IPS-NIHi7 (cell line): ENCODE measurements at regions not wholly inside any gene's neighbourhood (a gene's known extent, or its start where the extent isn't known, plus 50 kb on each side); places are given as distances from the start of the nearest gene placed in this dataset.
"Not testable (repeated sequence)": the region's sequence is repeated elsewhere in the genome, so short reads cannot be mapped to it uniquely, and the experiment has no call there.

ENCODE experiments used
- DNase-seq: peaks from one replicate; pipeline ENCODE4 v3.0.0; 2012; ENCODE audit warnings: mixed read lengths; ENCODE audit errors: extremely low spot score

DNA sequence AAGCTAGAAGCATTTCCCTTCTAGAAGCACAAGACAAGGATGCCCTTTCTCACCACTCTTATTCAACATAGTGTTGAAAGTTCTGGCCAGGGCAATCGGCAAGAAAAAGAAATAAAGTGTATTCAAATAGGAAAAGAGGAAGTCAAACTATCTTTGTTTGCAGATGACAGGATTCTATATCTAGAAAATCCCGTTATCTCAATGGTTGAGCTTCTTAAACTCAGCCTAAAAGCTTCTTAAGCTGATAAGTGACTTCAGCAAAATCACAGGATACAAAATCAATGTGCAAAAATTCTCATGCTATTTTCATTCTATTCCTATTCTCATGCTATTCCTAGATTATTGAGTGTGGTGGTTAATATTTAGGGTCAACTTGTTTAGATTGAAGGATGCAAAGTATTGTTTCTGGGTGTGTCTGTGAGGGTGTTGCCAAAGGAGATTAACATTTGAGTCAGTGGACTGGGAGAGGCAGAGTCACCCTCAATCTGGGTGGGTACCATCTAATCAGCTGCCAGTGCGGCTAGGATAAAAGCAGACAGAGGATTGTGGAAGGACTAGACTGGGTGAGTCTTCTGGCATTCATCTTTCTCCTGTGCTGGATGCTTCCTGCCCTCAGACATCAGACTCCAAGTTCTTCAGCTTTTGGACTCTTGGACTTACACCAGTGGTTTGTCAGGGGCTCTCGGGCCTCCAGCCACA is 111.9 kb downstream of the LSMEM1 start:
- DNase-seq: not testable (repeated sequence)

DNA sequence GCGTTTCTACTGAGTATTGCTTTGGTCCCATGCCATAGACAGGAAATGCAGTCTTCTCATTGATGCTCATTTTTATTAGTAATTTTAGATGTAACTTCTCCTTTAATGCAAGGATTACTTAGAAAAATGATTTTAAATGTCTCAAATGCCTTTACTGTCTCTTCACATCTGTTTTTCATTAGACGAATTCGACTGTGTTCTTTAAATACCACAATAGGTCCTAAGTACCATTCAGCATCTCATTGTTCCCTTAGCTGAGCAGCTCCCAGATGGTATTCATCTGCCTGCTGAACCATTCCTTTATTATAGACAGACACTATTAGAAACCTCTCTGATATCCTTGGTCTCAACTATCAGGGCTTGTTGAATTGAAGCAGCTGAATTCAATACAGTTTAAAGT is 113.6 kb downstream of the LSMEM1 start:
- no peak for DNase-seq

DNA sequence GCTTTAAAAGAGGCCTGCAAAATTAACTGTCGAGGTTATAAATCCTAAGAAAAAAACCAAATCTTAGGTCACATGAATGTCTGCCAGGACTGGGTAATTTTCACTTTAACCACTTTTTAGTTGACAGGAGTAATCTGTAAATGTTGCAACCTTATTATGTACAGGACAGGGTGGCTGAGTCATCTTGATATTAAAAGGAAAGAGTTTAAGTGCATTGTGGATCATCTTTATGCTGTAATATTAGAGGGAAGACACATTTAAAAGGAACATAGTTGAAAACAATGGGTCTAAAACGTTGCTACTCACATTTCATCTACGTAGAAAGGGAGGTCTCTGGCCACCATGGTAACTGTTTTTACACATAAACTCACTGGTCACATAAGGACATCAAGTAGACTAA is 115.5 kb downstream of the LSMEM1 start:
- no peak for DNase-seq

DNA sequence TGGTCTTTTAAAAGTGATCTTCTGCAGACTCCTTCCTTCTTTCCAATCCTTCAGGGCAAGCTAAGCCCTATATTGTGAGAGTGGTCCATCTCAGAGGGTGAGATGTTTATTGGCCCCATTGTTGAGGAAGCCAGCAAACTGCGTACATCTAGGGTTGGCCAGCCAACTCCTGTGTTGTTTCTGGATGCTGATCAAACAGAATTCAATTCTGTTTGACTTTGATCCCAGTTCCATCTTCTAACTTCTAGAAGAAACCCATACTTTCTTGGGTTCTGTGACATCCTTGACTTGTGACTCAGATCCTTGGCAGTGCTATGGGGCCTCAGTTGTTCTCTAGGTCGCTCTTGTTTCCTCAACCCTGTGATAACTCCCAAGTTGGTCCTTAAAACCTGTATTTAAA is 116.2 kb downstream of the LSMEM1 start:
- DNase-seq: no peak

DNA sequence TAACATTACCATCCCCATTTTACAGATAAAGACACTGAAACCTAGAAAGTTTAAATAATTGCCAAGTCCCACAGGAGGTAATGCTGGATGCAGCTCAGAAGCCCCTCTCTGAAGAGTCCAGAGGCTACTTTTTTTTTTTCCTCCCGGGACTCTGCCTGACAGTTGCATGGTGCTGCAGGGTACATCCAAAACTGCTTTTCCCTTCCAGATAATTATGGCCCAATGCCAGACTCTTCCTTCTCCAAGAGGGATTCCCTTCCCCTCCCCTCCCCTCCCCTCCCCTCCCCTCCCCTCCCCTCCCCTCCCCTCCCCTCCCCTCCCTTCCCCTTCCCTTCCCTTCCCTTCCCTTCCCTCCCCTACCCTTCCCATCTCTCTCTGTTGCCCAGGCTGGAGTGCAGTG is 122.9 kb downstream of the LSMEM1 start:
- DNase-seq: no peak

DNA sequence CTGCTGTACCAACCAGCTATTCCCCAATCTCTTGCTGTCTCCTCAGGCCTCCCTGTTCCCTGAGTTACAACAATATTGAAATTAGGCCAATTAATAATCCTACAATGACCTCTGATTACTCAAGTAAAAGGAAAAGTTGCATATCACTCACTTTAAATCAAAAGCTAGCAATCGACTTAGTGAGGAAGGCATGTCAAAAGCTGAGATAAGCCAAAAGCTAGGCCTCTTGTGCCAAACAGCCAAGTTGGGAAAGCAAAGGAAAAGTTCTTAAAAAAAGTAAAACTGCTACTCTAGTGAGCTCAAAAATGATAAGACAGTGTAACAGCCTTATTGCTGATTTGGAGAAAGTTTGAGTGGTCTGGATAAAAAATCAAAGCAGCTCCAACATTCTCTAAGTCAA is 129.8 kb downstream of the LSMEM1 start:
- DNase-seq: no peak

DNA sequence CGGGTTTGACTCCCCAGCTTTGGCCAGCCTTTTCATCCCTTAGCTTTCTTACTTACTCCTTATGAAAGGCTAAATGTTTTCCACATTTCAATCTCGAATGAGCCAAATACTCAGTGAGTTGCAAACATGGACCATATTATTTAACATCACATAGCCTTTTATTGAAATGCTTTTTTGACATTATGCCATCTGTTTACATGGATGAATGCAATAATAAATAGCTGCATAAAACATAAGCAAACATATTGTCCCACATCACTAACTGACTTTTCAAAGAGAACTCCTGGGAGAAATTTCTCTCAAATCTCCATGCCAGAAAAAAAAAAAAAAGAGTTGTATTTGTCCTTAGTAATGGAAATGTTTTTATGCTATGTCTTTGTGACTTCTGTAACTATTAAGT is 134.9 kb downstream of the LSMEM1 start:
- DNase-seq: no peak

DNA sequence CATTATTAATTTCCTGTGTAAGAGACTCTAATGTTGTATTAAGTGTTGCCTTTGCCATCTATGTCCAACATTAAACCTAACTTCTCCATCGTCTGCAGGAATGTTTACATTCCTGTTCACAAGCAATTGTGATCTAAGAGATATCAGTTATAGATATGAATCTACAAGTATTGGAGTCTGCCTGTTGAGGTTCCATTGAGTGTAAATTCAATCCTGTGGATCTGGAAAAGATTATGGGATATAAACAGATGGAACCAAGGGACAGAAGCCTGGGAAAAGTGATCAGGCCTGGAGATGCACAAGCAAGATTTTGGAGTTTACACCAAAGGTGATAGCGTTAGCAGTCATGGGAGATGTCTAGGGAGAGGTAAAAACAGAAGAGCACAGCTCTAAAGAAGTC is 135.5 kb downstream of the LSMEM1 start:
- no peak for DNase-seq

DNA sequence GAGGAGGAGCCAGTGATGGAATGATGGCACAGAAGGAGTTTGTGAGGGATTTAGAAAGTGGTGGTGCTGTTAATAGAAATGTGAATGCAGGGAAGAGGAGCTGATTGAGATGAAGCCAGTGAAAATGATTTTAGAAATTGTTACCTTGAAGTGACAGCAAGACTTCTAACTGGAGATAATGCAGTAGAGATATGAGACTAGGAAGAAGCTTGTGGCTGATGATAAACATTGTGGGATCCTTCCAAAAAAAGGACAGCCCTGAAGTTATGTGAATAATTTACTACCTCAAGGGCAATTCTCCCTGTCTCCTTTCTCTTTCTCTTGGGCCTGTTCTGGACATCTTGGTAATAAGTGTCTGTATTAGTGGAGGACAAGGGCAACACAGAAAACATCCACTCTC is 138.6 kb downstream of the LSMEM1 start:
- DNase-seq: no peak

DNA sequence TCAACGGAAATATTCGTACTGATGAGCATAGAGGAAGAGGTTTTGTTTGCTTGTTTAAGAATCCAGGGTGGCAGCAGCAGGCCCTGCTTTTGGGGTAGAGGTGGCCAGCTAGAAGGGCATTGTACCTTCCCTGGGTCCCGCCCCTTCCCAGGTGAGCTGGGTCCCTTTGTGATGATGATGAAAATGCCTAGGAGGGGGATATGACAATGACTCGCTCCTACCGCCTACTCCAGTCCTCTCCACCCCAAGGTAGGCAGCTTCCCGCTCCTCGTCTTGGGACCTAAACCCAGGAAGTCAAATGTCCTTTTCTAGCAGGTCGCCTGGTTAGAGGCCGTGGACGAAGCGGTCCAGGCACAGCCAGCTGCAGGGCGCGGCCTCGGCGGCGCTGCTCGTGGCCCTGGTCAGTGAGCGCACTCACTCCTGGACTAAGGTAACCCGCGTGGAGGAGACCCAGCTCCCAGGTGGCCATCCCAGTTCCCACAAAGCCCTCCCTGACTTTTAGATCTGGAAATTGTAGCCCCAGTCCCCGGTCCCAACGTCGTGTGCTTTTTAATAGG is 141.4 kb downstream of the LSMEM1 start:
- DNase-seq: no peak

DNA sequence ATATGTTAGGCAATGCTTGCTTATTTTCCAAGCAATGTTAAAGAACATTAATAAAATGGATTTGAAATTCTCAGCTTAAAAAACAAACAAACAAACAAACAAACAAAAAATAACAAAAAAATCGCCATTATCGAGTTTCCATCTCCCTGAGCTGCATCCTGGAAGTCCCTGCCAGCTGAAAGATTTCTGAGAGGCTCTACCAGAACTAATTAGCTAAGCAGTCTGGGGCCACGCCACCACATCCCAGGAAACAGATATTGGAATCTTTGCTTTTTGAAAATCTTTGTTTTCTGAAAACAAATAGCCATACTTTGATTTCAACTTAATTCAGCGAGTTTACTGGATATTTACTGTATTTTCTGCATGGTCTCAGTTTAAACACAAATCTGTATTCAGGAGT is 143.6 kb downstream of the LSMEM1 start:
- DNase-seq: no peak

DNA sequence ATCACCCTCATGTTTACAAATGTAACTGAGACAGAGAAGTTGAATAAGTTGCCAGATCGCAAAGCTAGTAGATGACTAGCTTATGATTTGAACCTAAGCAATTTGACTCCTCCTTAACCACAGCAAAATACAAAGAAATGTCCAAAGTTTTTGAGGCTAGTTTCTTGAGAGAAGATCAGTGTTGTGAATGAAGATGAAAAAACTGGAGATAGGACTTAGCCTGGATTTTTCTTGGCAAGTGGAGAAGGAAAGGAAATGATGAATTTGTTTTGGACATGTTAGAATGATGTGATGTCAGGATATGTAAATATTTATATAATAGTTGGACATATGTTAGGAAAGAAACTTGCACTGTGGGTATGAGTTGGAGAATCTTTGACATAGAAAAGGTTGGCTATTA is 149.8 kb downstream of the LSMEM1 start:
- DNase-seq: no peak

DNA sequence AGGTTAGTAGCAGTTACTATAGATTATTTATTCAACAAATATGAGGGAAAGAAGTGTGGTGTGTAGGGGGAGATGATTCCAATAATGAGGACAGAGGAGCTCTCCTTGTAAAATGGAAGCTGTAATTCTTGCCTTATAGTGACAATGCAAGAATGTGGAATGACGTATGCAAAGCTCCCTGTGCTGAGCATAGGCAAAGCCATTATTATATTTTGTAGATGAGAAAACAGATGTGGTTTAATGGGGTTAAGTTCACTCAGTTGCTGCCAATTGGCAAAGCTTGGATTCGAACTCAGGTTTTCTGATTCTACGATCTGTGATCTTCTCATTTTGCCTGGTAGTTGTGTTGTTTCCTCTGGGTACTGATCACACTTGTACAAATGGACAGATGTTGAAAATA is 153.3 kb downstream of the LSMEM1 start:
- no peak for DNase-seq

DNA sequence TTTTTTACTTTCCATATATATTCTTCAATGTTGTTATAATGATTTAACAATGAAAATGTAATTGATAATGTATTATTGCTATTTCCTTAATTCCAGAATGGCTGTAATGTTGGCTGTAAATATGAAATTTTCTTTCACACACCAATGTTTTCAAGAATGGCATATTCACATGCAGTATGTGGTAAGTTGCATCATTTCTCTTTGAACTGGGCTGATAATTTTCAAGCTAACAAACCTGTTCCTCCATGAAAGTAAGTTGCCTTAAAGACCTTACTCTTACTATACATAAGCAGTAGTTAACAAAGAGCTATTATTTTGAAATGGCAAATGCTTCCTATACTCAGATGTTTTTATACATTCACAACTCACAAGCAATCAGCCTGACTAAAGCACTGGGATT is 154.5 kb downstream of the TMEM168 start:
- no peak for DNase-seq

DNA sequence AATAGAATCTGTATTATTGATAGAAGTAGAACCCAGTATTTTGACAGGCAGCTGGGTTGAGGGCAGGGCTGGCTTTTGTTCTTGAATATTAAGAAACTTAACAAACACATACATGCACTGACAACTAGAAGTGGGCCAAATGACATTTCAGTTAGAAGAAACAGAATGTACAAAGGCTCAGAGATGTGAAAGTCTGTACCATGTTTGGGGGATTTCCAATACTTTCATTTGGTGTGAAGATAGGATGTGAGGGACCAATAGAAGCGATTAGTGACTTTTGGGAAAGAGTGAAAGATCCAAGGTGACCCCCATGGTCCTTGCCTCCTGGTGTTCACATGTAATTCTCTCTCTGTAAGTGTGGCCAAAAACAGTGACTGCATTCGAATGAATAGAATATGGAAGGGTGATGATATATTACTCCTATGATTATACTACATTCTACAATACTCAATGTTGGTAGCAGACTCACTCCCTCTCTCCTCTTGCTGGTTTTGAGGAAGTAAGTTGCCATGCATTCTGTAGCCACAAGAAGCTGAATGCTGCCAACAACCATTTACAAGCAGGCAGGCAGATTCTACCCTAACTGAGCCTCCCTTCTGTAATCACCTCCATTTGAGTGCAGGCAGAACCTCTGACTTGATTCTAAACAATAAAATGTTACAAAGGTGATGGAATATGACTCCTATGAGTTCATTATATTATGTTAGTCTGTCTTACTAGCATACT is 151.4 kb downstream of the TMEM168 start:
- no peak for DNase-seq

DNA sequence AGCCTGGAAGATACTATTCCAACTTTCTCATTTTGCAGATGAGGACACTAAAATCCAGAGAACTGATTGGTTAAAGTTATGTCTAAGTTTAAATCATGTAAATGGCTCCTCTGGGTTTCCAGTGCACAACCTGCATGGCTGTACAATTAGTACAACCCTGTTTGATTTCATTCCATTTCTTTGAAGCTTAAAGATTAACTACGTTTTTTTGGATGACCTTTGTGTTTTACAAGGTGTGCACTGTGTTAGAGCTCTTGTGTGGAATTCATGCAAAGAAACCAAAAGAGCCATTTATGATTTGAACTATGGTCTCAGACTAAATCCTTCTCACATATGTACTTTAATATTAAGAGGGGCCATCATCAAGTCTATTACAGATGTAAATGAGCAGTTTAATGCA is 149.5 kb downstream of the TMEM168 start:
- DNase-seq: no peak

DNA sequence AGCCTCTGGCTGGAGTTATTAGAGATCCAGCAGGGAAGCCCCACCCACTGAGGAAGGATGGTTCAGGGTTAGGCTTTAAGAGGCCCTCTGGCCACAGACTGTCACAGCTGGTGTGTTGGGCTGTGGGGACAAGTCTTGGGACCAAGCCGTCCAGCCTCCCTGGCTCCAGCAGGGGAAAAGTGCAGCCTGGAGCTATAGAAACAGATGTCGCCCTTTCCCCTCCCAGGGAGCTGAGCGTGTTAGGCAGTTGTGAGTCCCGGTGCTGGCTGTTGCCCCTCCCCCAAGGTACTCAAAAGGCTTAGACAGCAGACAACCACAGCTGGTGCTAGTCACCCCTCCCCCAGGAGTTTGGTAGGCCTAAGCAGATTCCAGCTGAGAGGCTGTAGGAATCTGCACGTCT is 143.4 kb downstream of the TMEM168 start:
- DNase-seq: peak; percentile 65

DNA sequence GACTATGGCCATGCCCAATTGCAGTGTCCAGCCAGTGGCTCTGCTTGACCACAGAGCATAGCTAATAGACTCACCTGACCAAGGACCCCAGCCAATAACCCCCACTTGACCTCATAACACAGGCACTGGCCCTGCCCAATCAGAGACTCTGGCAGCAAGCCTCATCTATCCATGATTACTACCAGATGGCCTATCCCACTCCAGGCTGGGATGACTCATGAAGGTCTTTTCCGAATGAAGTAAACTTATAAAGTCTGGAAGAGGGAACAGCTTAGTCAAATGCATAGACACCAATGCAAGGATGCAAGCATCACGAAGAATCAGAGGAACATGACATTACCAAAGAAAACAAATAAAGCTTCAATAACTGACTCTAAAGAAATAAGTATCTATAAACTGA is 141.4 kb downstream of the TMEM168 start:
- no peak for DNase-seq

DNA sequence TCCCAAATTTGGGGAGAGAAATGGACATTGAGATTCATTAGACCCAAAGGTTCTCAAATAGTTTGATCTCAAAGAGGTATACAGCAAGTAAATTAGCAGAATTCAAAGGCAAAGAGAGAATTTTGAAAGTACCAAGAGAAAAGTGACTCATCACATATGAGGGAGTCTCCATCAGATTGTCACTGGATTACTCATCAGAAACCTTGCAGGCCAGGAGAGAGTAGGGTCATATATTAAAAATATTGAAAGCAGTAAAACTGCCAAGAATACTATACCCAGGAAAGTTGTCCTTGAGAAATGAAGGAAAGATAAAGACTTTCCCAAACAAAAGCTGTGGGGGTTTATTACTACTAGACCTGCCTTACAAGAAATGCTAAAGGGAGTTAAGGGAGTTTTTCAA is 140.6 kb downstream of the TMEM168 start:
- DNase-seq: no peak

DNA sequence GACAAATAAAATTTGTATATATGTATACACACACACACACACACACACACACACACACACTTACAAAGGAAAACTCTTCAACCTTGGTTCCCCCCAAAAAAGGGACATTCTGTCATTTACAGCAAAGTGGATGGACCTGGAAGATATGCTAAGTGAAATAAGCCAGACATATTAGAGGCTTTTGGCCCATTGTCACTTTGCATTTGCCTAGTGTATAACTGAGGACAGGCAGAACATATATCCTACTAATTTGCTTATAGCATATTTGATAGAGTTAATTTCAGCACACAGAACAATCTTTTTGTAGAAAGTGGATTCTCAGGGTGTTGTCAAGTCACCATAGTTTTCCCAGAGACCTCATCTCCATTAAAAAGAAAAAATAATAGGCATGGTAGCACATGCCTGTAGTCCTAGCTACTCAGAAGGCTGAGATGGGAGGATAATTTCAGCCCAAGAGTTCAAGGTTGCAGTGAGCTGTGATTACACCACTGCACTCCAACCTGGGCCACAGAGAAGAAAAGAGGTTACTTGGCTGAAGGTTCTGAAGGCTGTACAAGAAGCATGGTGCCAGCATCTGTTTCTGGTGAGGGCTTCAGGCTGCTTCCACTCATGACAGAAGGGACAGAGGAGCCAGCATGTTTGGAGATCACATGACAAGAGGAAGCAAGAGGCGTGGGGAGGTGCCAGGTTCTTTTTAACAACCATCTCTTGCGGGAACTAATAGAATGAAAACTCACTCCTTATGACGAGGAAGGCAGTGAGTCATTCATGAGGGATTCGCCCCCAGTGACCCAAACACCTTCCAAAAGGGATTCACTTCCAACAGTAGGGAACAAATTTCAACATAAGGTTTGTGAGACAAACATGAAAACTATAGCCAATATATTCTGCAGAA is 135.6 kb downstream of the TMEM168 start:
- no peak for DNase-seq

DNA sequence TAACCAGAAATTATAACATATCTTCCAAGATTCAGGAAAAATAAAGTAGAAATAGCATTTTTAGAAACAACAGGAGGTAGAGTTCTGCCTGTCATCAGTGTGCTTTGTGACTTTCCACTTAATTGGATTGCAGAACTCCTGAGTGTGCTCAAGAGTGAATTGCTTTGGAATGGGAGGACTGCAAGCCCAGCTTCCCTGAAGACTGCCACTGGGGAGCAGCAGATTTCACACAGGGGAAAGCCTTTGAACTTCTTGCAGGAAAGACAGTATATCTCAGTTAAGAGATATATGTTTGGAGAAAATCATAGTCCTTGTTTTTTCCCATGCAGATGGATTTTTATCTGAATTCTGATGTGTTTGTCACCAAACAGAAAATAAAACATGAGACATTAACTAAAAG is 124.5 kb downstream of the TMEM168 start:
- DNase-seq: peak; percentile 70

DNA sequence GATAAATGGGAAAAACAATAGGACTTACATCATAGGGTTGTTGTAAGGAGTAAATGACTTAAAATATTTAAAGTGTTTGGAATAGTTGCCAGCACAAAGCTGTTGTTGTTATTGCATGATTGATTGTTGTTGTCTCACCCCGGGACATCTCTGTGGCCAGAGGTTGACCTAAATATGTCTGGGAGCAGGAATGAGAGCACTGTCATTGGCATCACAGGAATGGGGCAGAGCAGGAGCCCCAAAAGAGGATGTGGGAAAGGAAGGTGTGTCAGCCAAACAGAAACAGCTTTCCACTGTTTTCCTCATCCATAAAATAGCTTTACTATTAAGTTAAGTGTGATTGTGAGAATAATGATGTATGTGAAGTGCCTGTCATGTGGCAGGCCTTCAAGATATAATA is 121.6 kb downstream of the TMEM168 start:
- no peak for DNase-seq
